ENCODE measurements at regions not wholly inside any gene's neighbourhood (a gene's known extent, or its start where the extent isn't known, plus 50 kb on each side); places are given as distances from the start of the nearest gene placed in this dataset.

DNA sequence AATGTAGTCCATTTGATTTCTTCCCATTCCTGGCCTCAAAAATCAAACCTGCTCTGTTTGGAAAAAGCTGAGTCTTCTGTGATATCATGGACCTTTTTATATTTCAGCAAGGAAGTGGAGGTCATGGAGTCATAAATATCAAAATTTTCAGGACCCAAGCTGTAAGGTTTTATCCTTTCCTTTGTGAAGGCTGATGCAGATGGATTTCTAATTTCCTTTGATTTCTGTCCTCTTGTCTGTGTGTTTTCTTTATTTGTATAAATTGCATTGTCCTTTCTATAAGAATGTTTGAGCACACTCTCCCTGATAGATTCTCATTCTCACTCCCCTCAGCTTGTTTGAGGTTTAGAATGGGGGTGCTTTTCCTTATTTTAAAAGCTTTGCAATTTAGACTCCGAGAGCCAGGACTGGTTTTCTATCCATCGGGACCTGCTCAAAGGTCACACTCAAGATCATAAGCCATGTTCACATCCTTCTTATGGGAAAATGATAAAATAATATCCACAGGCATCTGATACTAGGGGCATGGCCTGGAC, 127.4 kb upstream of the TMEM161B start:
- Histone ChIP-seq H3K9me3 (no peaks in the 10 kb centered on the region), H3K27me3 (no peaks in the 10 kb centered on the region), H3K27ac (peak overlapping the region in 2 of 4 donors; percentile 65 to 71), H3K4me3 (no peak overlapping the region), H3K4me1 (peaks cover 0 to 7% (median 0%) of the 10 kb centered on the region in 4 donors), H3K36me3 (no peaks in the 10 kb centered on the region)
- TF ChIP-seq EP300 (IDR thresholded peaks at IDR 0.05), result no peak
- TF ChIP-seq, protein P1, sequence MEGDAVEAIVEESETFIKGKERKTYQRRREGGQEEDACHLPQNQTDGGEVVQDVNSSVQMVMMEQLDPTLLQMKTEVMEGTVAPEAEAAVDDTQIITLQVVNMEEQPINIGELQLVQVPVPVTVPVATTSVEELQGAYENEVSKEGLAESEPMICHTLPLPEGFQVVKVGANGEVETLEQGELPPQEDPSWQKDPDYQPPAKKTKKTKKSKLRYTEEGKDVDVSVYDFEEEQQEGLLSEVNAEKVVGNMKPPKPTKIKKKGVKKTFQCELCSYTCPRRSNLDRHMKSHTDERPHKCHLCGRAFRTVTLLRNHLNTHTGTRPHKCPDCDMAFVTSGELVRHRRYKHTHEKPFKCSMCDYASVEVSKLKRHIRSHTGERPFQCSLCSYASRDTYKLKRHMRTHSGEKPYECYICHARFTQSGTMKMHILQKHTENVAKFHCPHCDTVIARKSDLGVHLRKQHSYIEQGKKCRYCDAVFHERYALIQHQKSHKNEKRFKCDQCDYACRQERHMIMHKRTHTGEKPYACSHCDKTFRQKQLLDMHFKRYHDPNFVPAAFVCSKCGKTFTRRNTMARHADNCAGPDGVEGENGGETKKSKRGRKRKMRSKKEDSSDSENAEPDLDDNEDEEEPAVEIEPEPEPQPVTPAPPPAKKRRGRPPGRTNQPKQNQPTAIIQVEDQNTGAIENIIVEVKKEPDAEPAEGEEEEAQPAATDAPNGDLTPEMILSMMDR (IDR thresholded peaks at IDR 0.05), result no peak
- no peak for TF ChIP-seq POLR2A (IDR thresholded peaks at IDR 0.05)
- WGBS, 2 donors, result 68 to 76% methylated on average over 2 of the region's 2 CpGs
- DNase-seq (ENCODE audit: low spot score in 2 of 2), result no peak

DNA sequence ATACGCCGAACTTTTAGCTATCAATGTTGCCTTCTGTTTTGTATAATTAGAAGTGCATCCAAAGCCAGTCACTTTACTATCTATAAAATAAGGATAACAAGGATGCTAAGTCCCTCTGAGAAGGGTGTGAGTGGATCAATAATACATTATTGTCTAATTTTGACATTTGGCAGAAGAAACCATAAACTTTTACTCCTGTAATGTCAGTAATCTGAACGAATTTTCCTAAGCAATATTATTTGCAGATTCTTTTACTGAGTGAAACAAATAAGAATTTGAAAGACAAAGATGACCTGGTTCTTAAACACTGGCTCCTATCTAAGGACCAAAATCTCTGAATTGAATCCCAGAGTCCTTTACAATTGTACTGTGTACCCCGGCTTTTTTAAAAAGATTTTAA, 126.6 kb upstream of the TMEM161B start:
- no peaks in the 10 kb centered on the region for H3K36me3 ChIP-seq
- WGBS, 2 donors, result 43 to 55% methylated on average over 4 of the region's 4 CpGs
- DNase-seq (ENCODE audit: low spot score in 2 of 2), result no peak
- TF ChIP-seq, protein P1 (IDR thresholded peaks at IDR 0.05), result no peak
- TF ChIP-seq EP300 (IDR thresholded peaks at IDR 0.05) (no peak), POLR2A (IDR thresholded peaks at IDR 0.05) (no peak)
- H3K27ac ChIP-seq, result peak overlapping the region; percentile 32 to 65 (median 55)
- no peaks in the 10 kb centered on the region for H3K9me3 ChIP-seq
- H3K4me3 ChIP-seq, result no peak overlapping the region
- H3K27me3 ChIP-seq, result no peaks in the 10 kb centered on the region
- peaks cover 0 to 7% (median 0%) of the 10 kb centered on the region in 4 donors for H3K4me1 ChIP-seq

DNA sequence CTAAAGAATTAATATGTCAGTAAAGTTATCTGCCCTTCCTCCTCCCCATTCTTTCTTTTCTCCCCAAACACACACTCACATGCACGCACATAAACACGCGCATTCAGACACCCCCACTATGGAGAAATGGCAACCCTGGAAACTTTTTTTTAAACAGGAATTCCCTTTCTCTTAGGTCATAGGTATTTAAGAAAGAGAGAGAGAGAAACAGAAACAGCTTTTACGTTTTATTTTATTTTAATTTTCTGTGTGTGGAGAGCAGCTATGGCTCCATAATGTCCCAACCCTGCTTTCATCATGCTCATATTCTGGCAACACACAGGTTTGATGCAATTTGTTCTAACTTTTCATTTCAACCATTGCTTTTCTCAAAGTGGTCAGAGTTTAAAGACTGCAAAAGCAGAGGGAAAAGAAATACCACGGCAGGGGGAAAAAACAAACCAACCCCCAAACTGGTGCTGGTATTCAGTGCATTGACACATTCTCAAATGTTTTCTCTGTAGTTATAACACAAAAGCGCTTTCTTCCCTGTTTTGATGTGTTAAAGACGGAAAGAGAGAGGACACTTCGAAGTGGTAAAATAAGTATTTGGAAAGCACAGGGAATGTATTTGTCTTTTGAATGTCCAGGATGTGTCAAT, 126.0 kb upstream of the TMEM161B start:
- H3K9me3 ChIP-seq, result no peaks in the 10 kb centered on the region
- peaks cover 0 to 7% (median 0%) of the 10 kb centered on the region in 4 donors for H3K4me1 ChIP-seq
- no peaks in the 10 kb centered on the region for H3K27me3 ChIP-seq
- no peak overlapping the region for H3K4me3 ChIP-seq
- TF ChIP-seq, protein P1 (IDR thresholded peaks at IDR 0.05), result no peak
- TF ChIP-seq EP300 (IDR thresholded peaks at IDR 0.05), result no peak
- TF ChIP-seq POLR2A (IDR thresholded peaks at IDR 0.05), result no peak
- H3K27ac ChIP-seq, result peak overlapping the region; percentile 32 to 65 (median 55)
- DNase-seq (ENCODE audit: low spot score in 2 of 2), result no peak
- H3K36me3 ChIP-seq, result no peaks in the 10 kb centered on the region
- 36 to 46% methylated on average over 8 of the region's 8 CpGs for WGBS, 2 donors

- H3K4me3 ChIP-seq, result no peak overlapping the region
- TF ChIP-seq EP300 (IDR thresholded peaks at IDR 0.05) (no peak), POLR2A (IDR thresholded peaks at IDR 0.05) (no peak)
- TF ChIP-seq, protein P1 (IDR thresholded peaks at IDR 0.05), result no peak
- H3K4me1 ChIP-seq, result peaks cover 0 to 11% (median 0%) of the 10 kb centered on the region in 4 donors
- no peaks in the 10 kb centered on the region for H3K36me3 ChIP-seq
- WGBS, 2 donors, result 55 to 61% methylated on average over 7 of the region's 7 CpGs
- no peaks in the 10 kb centered on the region for H3K27me3 ChIP-seq
- DNase-seq (ENCODE audit: low spot score in 2 of 2), result no peak
- H3K27ac ChIP-seq, result peak overlapping the region; percentile 32 to 65 (median 55)
- H3K9me3 ChIP-seq, result no peaks in the 10 kb centered on the region
Measured at GRCh38 chr5:88393716-88394535, 125.3 kb upstream of the TMEM161B start.

DNA sequence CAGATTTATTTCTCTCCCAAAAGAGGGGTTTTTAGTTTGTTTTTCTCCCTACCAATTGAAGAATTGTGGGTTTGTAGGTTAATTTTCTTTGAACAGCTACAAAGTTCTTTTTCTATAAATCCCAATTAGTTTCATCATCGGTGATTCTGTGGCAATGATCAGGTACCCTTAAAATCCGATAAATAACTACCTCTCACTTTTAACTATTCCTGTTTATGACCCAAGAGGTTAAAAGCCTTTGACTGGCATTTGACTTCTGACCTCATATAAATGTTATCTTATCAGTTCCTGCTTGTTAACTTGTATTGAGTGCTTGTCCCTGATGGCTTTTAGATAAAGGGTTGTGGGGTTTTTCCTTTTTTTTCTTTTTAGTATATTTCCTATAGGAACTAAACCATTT, 124.4 kb upstream of the TMEM161B start:
- H3K4me3 ChIP-seq, result no peak overlapping the region
- H3K27ac ChIP-seq, result peak overlapping the region in 1 of 4 donors; percentile 13
- TF ChIP-seq, protein P1 (IDR thresholded peaks at IDR 0.05), result no peak
- no peak for TF ChIP-seq POLR2A (IDR thresholded peaks at IDR 0.05)
- TF ChIP-seq EP300 (IDR thresholded peaks at IDR 0.05), result no peak
- H3K9me3 ChIP-seq, result no peaks in the 10 kb centered on the region
- H3K4me1 ChIP-seq, result peaks cover 0 to 16% (median 0%) of the 10 kb centered on the region in 4 donors
- DNase-seq (ENCODE audit: low spot score in 2 of 2), result no peak
- H3K27me3 ChIP-seq, result no peaks in the 10 kb centered on the region
- 39 to 54% methylated on average over 2 of the region's 2 CpGs for WGBS, 2 donors
- H3K36me3 ChIP-seq, result no peaks in the 10 kb centered on the region
